DND-41 (cell line): ENCODE measurements at regions not wholly inside any gene's neighbourhood (a gene's known extent, or its start where the extent isn't known, plus 50 kb on each side); places are given as distances from the start of the nearest gene placed in this dataset.

Experiments
- ATAC-seq: fragments of 200-7000 bp; cut with Tn5 transposase; 3 replicates; pipeline ENCODE4 v1.9.1; 2021; ENCODE audit warnings: low read depth; ENCODE audit not compliant: insufficient read depth
- DNase-seq: peaks from one replicate; pipeline ENCODE4 v3.0.0-alpha.2; 2020
- H2AFZ ChIP-seq: 2 replicates; pipeline ENCODE4 v1.6.0; 2012; ENCODE audit warnings: low read depth, low read length
- H3K27ac ChIP-seq: 2 replicates; pipeline ENCODE4 v1.5.1; 2012; ENCODE audit warnings: low read length, inconsistent platforms
- H3K27me3 ChIP-seq: fragments of 200-600 bp; sonication (generic); 2 replicates; pipeline ENCODE4 v1.6.0; 2012; ENCODE audit warnings: low read length, mild to moderate bottlenecking, inconsistent platforms; ENCODE audit not compliant: insufficient read depth, poor library complexity
- H3K36me3 ChIP-seq: 2 replicates; pipeline ENCODE4 v1.5.1; 2012; ENCODE audit warnings: low read length, inconsistent platforms; ENCODE audit not compliant: insufficient read depth
- H3K4me1 ChIP-seq: 2 replicates; pipeline ENCODE4 v1.5.1; 2012; ENCODE audit warnings: mild to moderate bottlenecking, low read length; ENCODE audit not compliant: insufficient read depth
- H3K4me2 ChIP-seq: 2 replicates; pipeline ENCODE4 v1.6.0; 2012; ENCODE audit warnings: mild to moderate bottlenecking, moderate library complexity, low read length, inconsistent platforms; ENCODE audit not compliant: insufficient read depth
- H3K4me3 ChIP-seq, 2 experiments: fragments of 200-600 bp in 1 of 2; shearing (Covaris generic) in 1 of 2; 2 replicates each; pipeline ENCODE4 v1.5.1; 2012 to 2016; ENCODE audit warnings: inconsistent platforms in 2 of 2, low read length in 2 of 2, mild to moderate bottlenecking in 2 of 2, low read depth in 1 of 2, moderate library complexity in 1 of 2
- H3K79me2 ChIP-seq: 2 replicates; pipeline ENCODE4 v1.6.0; 2012; ENCODE audit warnings: low read length, inconsistent platforms; ENCODE audit not compliant: insufficient read depth
- H3K9ac ChIP-seq: 2 replicates; pipeline ENCODE4 v1.6.0; 2012; ENCODE audit warnings: low read depth, mild to moderate bottlenecking, inconsistent platforms, low read length, moderate library complexity
- H3K9me3 ChIP-seq: 2 replicates; pipeline ENCODE4 v1.5.1; 2012; ENCODE audit warnings: low read length, moderate library complexity, mild to moderate bottlenecking, inconsistent platforms; ENCODE audit not compliant: insufficient read depth, severe bottlenecking
- H4K20me1 ChIP-seq: 2 replicates; pipeline ENCODE4 v1.6.0; 2012; ENCODE audit warnings: low read length; ENCODE audit not compliant: insufficient read depth
- CTCF ChIP-seq: IDR thresholded peaks from 2 replicates; pipeline ENCODE4 v1.5.1; 2012; ENCODE audit warnings: borderline replicate concordance, low read length, moderate library complexity, mild to moderate bottlenecking; ENCODE audit not compliant: poor library complexity, severe bottlenecking; ENCODE audit errors: extremely low read depth
- EZH2 ChIP-seq: IDR thresholded peaks from 3 replicates; pipeline ENCODE4 v1.6.1; 2012; ENCODE audit warnings: borderline replicate concordance, low read depth, mild to moderate bottlenecking, moderate library complexity, low read length, inconsistent platforms; ENCODE audit not compliant: severe bottlenecking

- no peak for ATAC-seq
- Histone ChIP-seq H4K20me1 (no peaks in the 10 kb centered on the region), H2AFZ (no peak overlapping the region), H3K9ac (no peak overlapping the region), H3K4me2 (no peak overlapping the region), H3K79me2 (no peaks in the 10 kb centered on the region), H3K4me3 (no peak overlapping the region), H3K9me3 (no peaks in the 10 kb centered on the region), H3K27me3 (no peaks in the 10 kb centered on the region), H3K36me3 (no peaks in the 10 kb centered on the region), H3K27ac (no peak overlapping the region), H3K4me1 (no peaks in the 10 kb centered on the region)
- DNase-seq: no peak
- TF ChIP-seq EZH2: no peak
- no peak for TF ChIP-seq CTCF
Measured at GRCh38 chr7:96855139-96855538, 145.5 kb upstream of the SEM1 start.

- Histone ChIP-seq H3K27me3 (no peaks in the 10 kb centered on the region), H3K4me1 (no peaks in the 10 kb centered on the region), H3K4me2 (no peak overlapping the region), H2AFZ (no peak overlapping the region), H3K36me3 (no peaks in the 10 kb centered on the region), H3K79me2 (no peaks in the 10 kb centered on the region), H4K20me1 (no peaks in the 10 kb centered on the region), H3K4me3 (no peak overlapping the region), H3K9ac (no peak overlapping the region), H3K9me3 (no peaks in the 10 kb centered on the region), H3K27ac (no peak overlapping the region)
- ATAC-seq (no peak), DNase-seq (no peak)
- no peak for TF ChIP-seq CTCF
- no peak for TF ChIP-seq EZH2
Measured at GRCh38 chr7:96855691-96856090, 146.0 kb upstream of the SEM1 start.

DNA sequence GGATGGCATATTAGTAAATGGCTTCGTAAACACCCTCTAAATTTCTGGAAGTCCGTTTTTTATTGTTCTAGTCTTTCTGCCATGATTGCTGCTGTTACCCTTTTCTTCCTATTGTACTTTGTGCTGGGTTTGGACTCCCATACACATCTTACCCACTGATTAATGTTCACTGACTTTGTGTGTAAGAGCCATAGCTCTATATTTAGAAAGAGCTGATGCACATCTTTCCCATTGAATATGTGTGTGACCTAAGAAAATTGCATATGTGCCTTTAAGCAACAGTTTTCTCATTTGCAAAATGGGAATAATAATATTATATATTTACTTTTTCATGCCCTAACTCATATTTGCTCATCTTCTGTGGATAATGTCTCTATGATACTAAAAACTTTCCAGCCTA lies 135.8 kb upstream of the DLX6 start:
- no peak overlapping the region for H3K27ac ChIP-seq
- no peak overlapping the region for H3K4me3 ChIP-seq
- H2AFZ ChIP-seq: no peak overlapping the region
- H3K79me2 ChIP-seq: no peaks in the 10 kb centered on the region
- no peak for TF ChIP-seq EZH2
- no peak for TF ChIP-seq CTCF
- no peaks in the 10 kb centered on the region for H3K9me3 ChIP-seq
- H3K9ac ChIP-seq: no peak overlapping the region
- no peak for ATAC-seq
- H3K27me3 ChIP-seq: no peaks in the 10 kb centered on the region
- H3K4me1 ChIP-seq: no peaks in the 10 kb centered on the region
- no peak for DNase-seq
- H3K4me2 ChIP-seq: no peak overlapping the region
- no peaks in the 10 kb centered on the region for H3K36me3 ChIP-seq
- H4K20me1 ChIP-seq: no peaks in the 10 kb centered on the region

- Histone ChIP-seq H3K9me3 (no peaks in the 10 kb centered on the region), H3K9ac (no peak overlapping the region), H3K4me3 (no peak overlapping the region), H3K4me1 (no peaks in the 10 kb centered on the region), H3K27ac (no peak overlapping the region), H3K4me2 (no peak overlapping the region), H3K36me3 (no peaks in the 10 kb centered on the region), H3K79me2 (no peaks in the 10 kb centered on the region), H2AFZ (no peak overlapping the region), H3K27me3 (no peaks in the 10 kb centered on the region), H4K20me1 (no peaks in the 10 kb centered on the region)
- no peak for DNase-seq
- TF ChIP-seq EZH2 (no peak), CTCF (no peak)
- ATAC-seq: no peak
Measured at GRCh38 chr7:96870185-96870584, 135.2 kb upstream of the DLX6 start.
